Tibial nerve (tissue), 4 donors: ENCODE measurements at regions not wholly inside any gene's neighbourhood (a gene's known extent, or its start where the extent isn't known, plus 50 kb on each side); places are given as distances from the start of the nearest gene placed in this dataset.

Experiments used
- DNase-seq, 2 donors: peaks; one replicate each; pipeline ENCODE4 v3.0.0-alpha.2; 2019; ENCODE audit warnings: low spot score in 2 of 2
- H3K27ac ChIP-seq, 4 donors: fragments of 200-600 bp; sonication (generic) in 3 of 4; one replicate each; pipeline ENCODE4 v1.5.1; 2017 to 2019; ENCODE audit warnings: mild to moderate bottlenecking in 1 of 4
- H3K27me3 ChIP-seq, 2 donors: fragments of 200-600 bp; sonication (generic) in 1 of 2; one replicate each; pipeline versions ENCODE4 v1.5.1 to v1.6.0; 2017 to 2019
- H3K36me3 ChIP-seq, 3 donors: fragments of 200-600 bp; sonication (generic); one replicate each; pipeline ENCODE4 v1.5.1; 2018 to 2019
- H3K4me1 ChIP-seq, 4 donors: fragments of 200-600 bp; sonication (generic) in 3 of 4; one replicate each; pipeline ENCODE4 v1.5.1; 2017 to 2019
- H3K4me3 ChIP-seq, 4 donors: fragments of 200-600 bp; sonication (generic) in 3 of 4; one replicate each; pipeline ENCODE4 v1.5.1; 2017 to 2019; ENCODE audit warnings: mild to moderate bottlenecking in 1 of 4, moderate library complexity in 1 of 4
- H3K9me3 ChIP-seq, 4 donors: fragments of 200-600 bp; sonication (generic) in 3 of 4; one replicate each; pipeline ENCODE4 v1.5.1; 2017 to 2019
- EP300 ChIP-seq, 2 donors: sonication (generic); formaldehyde crosslinking; IDR thresholded peaks; one replicate each; pipeline ENCODE4 v1.6.1; 2017; ENCODE audit warnings: antibody characterized with exemption in 2 of 2, mild to moderate bottlenecking in 1 of 2
- POLR2A ChIP-seq, 2 donors: fragments of 450-650 bp; IDR thresholded peaks; one replicate each; pipeline ENCODE4 v1.6.1; 2017; ENCODE audit warnings: antibody characterized with exemption in 2 of 2, mild to moderate bottlenecking in 2 of 2, moderate library complexity in 2 of 2
- WGBS, 2 donors: methylation state at CpG; one replicate each; pipeline ENCODE4 v1.1.5; 2018; 5-methylcytosine and 5-hydroxymethylcytosine counted together
- TF ChIP-seq, protein P1 (sequence below), 5 experiments: fragments of 200-600 bp in 3 of 5; fragments of 450-650 bp in 2 of 5; sonication (generic) in 3 of 5; IDR thresholded peaks; one replicate each; pipeline ENCODE4 v1.5.1; 2016 to 2019; ENCODE audit warnings: antibody characterized with exemption in 5 of 5, mild to moderate bottlenecking in 3 of 5, moderate library complexity in 2 of 5

DNA sequence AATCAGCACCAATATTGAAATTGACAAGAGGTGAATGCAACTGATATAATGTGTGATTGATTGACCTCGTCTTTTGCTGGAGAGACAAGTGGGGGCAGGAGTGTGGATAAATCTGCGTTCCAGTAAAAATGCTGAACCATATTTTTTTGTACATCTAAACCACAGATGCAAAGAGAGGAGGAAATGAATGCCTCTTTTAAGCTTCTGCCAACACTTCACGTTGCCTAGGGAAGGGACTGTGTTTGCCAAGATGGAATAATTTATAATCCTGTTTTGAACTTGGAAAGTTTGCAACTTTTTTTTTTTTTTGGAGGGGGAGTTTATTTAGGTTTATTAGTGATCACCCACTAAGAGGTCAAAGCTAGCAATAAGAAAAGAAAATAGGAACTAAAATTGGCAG, 288.2 kb upstream of the EEF2KMT start:
- Histone ChIP-seq H3K9me3 (peaks cover 0 to 40% (median 0%) of the 10 kb centered on the region in 4 donors), H3K4me3 (no peak overlapping the region), H3K27ac (no peak overlapping the region), H3K27me3 (no peaks in the 10 kb centered on the region), H3K4me1 (no peaks in the 10 kb centered on the region), H3K36me3 (no peaks in the 10 kb centered on the region)
- TF ChIP-seq EP300 (IDR thresholded peaks at IDR 0.05) (no peak), POLR2A (IDR thresholded peaks at IDR 0.05) (no peak)
- TF ChIP-seq, protein P1, sequence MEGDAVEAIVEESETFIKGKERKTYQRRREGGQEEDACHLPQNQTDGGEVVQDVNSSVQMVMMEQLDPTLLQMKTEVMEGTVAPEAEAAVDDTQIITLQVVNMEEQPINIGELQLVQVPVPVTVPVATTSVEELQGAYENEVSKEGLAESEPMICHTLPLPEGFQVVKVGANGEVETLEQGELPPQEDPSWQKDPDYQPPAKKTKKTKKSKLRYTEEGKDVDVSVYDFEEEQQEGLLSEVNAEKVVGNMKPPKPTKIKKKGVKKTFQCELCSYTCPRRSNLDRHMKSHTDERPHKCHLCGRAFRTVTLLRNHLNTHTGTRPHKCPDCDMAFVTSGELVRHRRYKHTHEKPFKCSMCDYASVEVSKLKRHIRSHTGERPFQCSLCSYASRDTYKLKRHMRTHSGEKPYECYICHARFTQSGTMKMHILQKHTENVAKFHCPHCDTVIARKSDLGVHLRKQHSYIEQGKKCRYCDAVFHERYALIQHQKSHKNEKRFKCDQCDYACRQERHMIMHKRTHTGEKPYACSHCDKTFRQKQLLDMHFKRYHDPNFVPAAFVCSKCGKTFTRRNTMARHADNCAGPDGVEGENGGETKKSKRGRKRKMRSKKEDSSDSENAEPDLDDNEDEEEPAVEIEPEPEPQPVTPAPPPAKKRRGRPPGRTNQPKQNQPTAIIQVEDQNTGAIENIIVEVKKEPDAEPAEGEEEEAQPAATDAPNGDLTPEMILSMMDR (IDR thresholded peaks at IDR 0.05): no peak
- DNase-seq: no peak
- 46 to 50% methylated on average over 3 of the region's 3 CpGs for WGBS, 2 donors

DNA sequence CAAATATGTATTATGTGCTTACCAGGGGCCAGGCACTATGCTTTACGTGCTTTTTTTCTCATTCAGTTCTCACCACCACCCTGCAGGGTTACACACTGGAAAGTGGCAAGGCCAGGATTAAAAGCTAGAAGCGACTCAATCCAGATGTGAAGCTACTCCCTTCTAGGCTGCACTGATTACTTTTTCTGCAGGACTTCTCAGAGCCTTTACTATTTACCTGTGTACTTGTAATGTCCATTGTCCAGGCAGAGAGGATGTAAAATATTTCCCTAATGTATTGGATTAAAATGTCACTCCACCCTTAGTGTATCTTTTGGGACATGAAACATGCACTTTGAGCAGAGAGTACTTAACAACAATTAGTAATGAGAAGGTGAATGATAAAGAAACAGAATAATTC, 287.5 kb upstream of the EEF2KMT start:
- no peaks in the 10 kb centered on the region for H3K27me3 ChIP-seq
- TF ChIP-seq POLR2A (IDR thresholded peaks at IDR 0.05): no peak
- TF ChIP-seq, protein P1 (IDR thresholded peaks at IDR 0.05): no peak
- no peak for TF ChIP-seq EP300 (IDR thresholded peaks at IDR 0.05)
- no peak for DNase-seq
- no peaks in the 10 kb centered on the region for H3K4me1 ChIP-seq
- H3K27ac ChIP-seq: no peak overlapping the region
- WGBS, 2 donors: 87 to 93% methylated on average over 2 of the region's 2 CpGs
- H3K36me3 ChIP-seq: no peaks in the 10 kb centered on the region
- peaks cover 0 to 38% (median 0%) of the 10 kb centered on the region in 4 donors for H3K9me3 ChIP-seq
- H3K4me3 ChIP-seq: no peak overlapping the region

DNA sequence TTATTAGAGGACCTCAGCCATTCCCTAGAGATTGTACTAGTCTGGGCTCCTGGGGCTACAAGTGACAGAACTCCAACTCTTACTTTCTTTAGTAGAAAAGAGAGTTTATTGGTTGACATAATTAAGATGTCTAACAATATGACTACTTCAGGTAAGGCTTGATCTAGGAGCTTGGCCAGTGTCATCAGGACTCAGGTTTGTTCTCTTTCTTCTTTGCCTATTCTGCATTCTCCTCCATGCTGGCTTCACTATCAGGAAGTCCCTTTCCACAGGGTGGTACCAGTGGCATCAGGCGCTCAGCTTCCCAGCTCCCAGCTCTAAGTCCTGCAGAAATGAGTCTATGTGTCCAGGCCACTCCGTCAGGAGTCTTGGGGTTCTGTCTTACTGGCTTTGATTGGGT, 286.1 kb upstream of the EEF2KMT start:
- DNase-seq: no peak
- Histone ChIP-seq H3K4me3 (no peak overlapping the region), H3K9me3 (peaks cover 0 to 30% (median 0%) of the 10 kb centered on the region in 4 donors), H3K36me3 (no peaks in the 10 kb centered on the region), H3K27me3 (no peaks in the 10 kb centered on the region), H3K27ac (no peak overlapping the region), H3K4me1 (no peaks in the 10 kb centered on the region)
- WGBS, 2 donors: 74 to 86% methylated on average over 2 of the region's 2 CpGs
- TF ChIP-seq POLR2A (IDR thresholded peaks at IDR 0.05): no peak
- TF ChIP-seq, protein P1 (IDR thresholded peaks at IDR 0.05): no peak

DNA sequence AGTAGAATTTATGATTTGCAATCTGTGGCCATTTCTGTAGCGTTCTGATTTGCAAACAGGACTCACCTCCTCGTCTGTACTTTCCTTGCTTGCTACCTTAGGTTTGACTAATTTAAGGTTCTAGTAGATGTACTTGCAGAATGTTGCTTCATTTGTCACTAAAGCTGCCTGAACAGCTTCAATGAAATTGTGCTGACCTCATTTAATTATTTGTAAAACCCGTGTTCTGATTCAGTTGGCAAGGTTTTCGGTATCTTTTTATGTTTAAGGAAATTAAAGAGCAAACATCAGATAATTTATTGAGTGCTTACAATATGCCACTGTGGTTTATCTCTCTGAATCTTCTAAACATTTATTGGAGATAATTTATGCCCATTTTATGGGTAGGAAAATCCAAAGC, 284.9 kb upstream of the EEF2KMT start:
- Histone ChIP-seq H3K4me1 (no peaks in the 10 kb centered on the region), H3K9me3 (peaks cover 0 to 18% (median 0%) of the 10 kb centered on the region in 4 donors), H3K4me3 (no peak overlapping the region), H3K27ac (no peak overlapping the region), H3K36me3 (no peaks in the 10 kb centered on the region), H3K27me3 (no peaks in the 10 kb centered on the region)
- DNase-seq: no peak
- WGBS, 2 donors: 90% methylated on average over 4 of the region's 4 CpGs
- TF ChIP-seq EP300 (IDR thresholded peaks at IDR 0.05) (no peak), POLR2A (IDR thresholded peaks at IDR 0.05) (no peak)
- TF ChIP-seq, protein P1 (IDR thresholded peaks at IDR 0.05): no peak

DNA sequence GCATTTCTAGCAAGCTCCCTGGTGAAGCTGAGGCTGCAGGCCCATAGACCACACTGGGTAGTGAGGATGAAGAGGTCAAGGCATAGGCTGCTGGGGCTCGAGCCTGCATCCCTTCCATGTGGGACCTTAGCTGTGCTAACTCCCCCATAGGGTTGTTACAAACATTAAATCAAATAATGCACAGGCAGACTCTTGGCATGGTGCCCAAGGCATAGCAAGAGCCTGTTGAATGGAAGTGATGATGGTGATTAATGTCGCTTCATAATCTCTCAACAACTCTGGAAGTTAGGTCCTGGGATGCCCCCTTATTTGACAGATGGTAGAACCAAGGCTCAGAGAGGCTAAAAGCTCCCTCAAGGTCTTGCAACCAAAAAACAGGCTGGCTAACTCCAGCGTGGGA, 283.9 kb upstream of the EEF2KMT start:
- WGBS, 2 donors: 77 to 80% methylated on average over 3 of the region's 3 CpGs
- DNase-seq: no peak
- no peaks in the 10 kb centered on the region for H3K36me3 ChIP-seq
- H3K27ac ChIP-seq: no peak overlapping the region
- no peaks in the 10 kb centered on the region for H3K27me3 ChIP-seq
- H3K9me3 ChIP-seq: peaks cover 0 to 11% (median 0%) of the 10 kb centered on the region in 4 donors
- no peaks in the 10 kb centered on the region for H3K4me1 ChIP-seq
- TF ChIP-seq POLR2A (IDR thresholded peaks at IDR 0.05) (no peak), EP300 (IDR thresholded peaks at IDR 0.05) (no peak)
- TF ChIP-seq, protein P1 (IDR thresholded peaks at IDR 0.05): no peak
- no peak overlapping the region for H3K4me3 ChIP-seq
